ENCODE measurements at regions not wholly inside any gene's neighbourhood (a gene's known extent, or its start where the extent isn't known, plus 50 kb on each side); places are given as distances from the start of the nearest gene placed in this dataset.
A peak's percentile ranks its signal among the peaks of the same experiment; 100 is the strongest.
"Not testable (repeated sequence)": the region's sequence is repeated elsewhere in the genome, so short reads cannot be mapped to it uniquely, and the experiment has no call there.

- H3K4me3 ChIP-seq (ENCODE audit: low read depth, low read length) = no peak overlapping the region
- no peak for DNase-seq (ENCODE audit: low read depth)
- TF ChIP-seq CTCF (conservative IDR thresholded peaks at IDR 0.05; ENCODE audit: low read depth, low read length) = no peak
These were observed 658.4 kb downstream of the EFNA5 start for GRCh38 chr5:107012371-107012770.

- peak; percentile 45 for DNase-seq (ENCODE audit: low read depth)
- H3K4me3 ChIP-seq (ENCODE audit: low read depth, low read length) = no peak overlapping the region
- no peak for TF ChIP-seq CTCF (conservative IDR thresholded peaks at IDR 0.05; ENCODE audit: low read depth, low read length)
These were observed 659.1 kb downstream of the EFNA5 start for GRCh38 chr5:107011605-107012004.

DNA sequence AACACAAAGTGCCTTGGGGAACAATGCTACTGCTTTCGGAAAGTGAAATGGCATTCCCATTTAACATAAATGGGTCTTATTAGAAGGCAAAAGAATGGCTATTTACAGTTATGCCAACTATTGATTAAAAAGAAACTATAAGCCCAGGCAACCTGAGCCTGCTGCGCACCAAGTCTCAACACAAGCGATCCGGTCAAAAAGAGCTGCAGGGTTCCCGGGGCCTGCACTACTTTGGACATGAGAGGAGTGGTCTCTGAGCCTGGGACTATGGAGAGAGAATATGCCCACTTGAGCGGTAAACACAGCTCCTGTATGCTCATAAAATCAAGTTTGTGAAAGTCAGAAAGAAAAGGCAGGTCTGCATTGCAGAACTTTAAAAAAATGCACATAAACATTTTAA lies 660.7 kb downstream of the EFNA5 start:
- no peak for DNase-seq (ENCODE audit: low read depth)
- H3K4me3 ChIP-seq (ENCODE audit: low read depth, low read length) = no peak overlapping the region
- no peak for TF ChIP-seq CTCF (conservative IDR thresholded peaks at IDR 0.05; ENCODE audit: low read depth, low read length)

- no peak for TF ChIP-seq CTCF (conservative IDR thresholded peaks at IDR 0.05; ENCODE audit: low read depth, low read length)
- DNase-seq (ENCODE audit: low read depth) = no peak
- no peak overlapping the region for H3K4me3 ChIP-seq (ENCODE audit: low read depth, low read length)
These were observed 665.1 kb downstream of the EFNA5 start for GRCh38 chr5:107005653-107006052.

- no peak overlapping the region for H3K4me3 ChIP-seq (ENCODE audit: low read depth, low read length)
- TF ChIP-seq CTCF (conservative IDR thresholded peaks at IDR 0.05; ENCODE audit: low read depth, low read length) = no peak
- DNase-seq (ENCODE audit: low read depth) = no peak
These were observed 665.6 kb downstream of the EFNA5 start for GRCh38 chr5:107005161-107005560.

DNA sequence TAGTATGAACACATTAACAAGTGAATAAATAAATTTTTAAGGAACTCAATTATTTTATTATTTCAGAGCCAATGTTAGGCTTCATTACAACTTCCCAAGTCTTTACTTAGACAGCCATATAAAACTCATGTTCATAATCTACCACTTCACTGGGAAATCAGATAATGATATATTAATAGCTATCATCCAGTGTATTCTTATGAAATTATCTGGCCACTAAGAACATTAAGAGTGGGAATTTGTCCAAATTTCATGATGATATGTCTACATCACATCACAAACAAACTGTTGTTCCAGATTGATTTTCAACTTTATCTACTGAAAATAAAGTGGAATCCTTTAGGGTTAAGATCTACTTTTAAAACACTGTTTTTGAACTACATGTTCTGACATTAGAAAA lies 668.6 kb downstream of the EFNA5 start:
- TF ChIP-seq CTCF (conservative IDR thresholded peaks at IDR 0.05; ENCODE audit: low read depth, low read length) = no peak
- DNase-seq (ENCODE audit: low read depth) = no peak
- H3K4me3 ChIP-seq (ENCODE audit: low read depth, low read length) = no peak overlapping the region

- not testable (repeated sequence) for DNase-seq (ENCODE audit: low read depth); H3K4me3 ChIP-seq (ENCODE audit: low read depth, low read length)
These were observed 671.2 kb downstream of the EFNA5 start for GRCh38 chr5:106999506-106999905.

DNA sequence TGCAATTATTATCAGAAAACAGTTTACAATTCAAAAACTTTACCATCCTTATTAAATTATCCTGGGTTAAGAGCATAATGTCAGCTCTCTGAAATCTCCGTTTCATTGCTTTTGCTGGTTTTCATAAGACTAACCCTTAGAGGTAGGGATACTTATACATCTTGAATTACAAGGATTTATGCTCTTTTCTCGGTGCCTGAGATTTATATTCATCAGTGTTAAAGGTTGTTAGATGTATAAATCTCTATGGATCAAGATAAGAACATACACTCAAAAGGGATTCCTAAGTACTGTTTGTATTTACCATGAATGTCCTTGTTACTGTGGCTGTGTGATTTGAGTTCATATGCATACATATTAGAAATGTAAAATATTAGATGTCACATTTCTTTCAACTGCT lies 684.7 kb downstream of the EFNA5 start:
- no peak overlapping the region for H3K4me3 ChIP-seq (ENCODE audit: low read depth, low read length)
- no peak for DNase-seq (ENCODE audit: low read depth)
- no peak for TF ChIP-seq CTCF (conservative IDR thresholded peaks at IDR 0.05; ENCODE audit: low read depth, low read length)

Data from choroid plexus epithelial cell (primary cell).